Activated naive CD4-positive, alpha-beta T cell treated with anti-CD3 and anti-CD28 coated beads, Interleukin-2, amount 50 U/mL, for 72 hours (primary cell): ENCODE measurements at regions not wholly inside any gene's neighbourhood (a gene's known extent, or its start where the extent isn't known, plus 50 kb on each side); places are given as distances from the start of the nearest gene placed in this dataset.

Experiments
- ATAC-seq, 2 donors: fragments of 150-1000 bp; cut with Tn5 transposase; 2 replicates each; pipeline ENCODE4 v1.10.0; 2021; ENCODE audit warnings: mild to moderate bottlenecking in 2 of 2, moderate library complexity in 2 of 2
- DNase-seq, 2 donors: peaks; one replicate each; pipeline ENCODE4 v3.0.0; 2021 to 2022; ENCODE audit warnings: low spot score in 2 of 2
- H3K27ac Mint-ChIP-seq, 2 donors: one replicate each; pipeline ENCODE4 v1.8.0; 2022; ENCODE audit warnings: mild to moderate bottlenecking in 2 of 2, mixed read lengths in 2 of 2
- H3K36me3 Mint-ChIP-seq, 2 donors: one replicate each; pipeline ENCODE4 v1.8.0; 2022; ENCODE audit warnings: mixed read lengths in 2 of 2
- H3K9me3 Mint-ChIP-seq, 2 donors: one replicate each; pipeline ENCODE4 v1.8.0; 2022; ENCODE audit warnings: mixed read lengths in 2 of 2

- H3K9me3 Mint-ChIP-seq = no peaks in the 10 kb centered on the region
- no peaks in the 10 kb centered on the region for H3K36me3 Mint-ChIP-seq
- ATAC-seq (no peak), DNase-seq (no peak)
- H3K27ac Mint-ChIP-seq = no peak overlapping the region
These were observed 157.7 kb downstream of the CDC5L start for GRCh38 chr6:44545224-44545623.

DNA sequence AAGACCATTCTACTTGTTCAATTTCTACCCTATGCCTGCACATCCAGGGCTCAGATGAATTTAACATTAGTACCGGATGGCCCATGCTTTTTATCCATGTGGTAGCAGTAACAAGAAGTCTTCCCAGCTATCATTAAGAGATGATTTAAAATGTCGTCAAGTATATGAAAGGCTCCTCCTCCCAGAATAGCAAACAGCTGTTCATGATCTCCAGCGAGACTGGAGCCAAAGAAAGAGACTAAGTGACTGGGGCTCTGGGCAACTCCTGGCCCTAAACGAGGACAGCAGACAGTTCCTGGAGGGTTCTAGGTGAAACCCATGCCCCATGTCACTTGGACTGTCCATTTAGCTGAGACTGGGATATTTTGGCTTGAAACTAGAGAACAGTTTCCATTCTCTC lies 160.8 kb downstream of the CDC5L start:
- ATAC-seq (no peak), DNase-seq (no peak)
- Mint-ChIP-seq H3K27ac (no peak overlapping the region), H3K36me3 (no peaks in the 10 kb centered on the region), H3K9me3 (no peaks in the 10 kb centered on the region)

DNA sequence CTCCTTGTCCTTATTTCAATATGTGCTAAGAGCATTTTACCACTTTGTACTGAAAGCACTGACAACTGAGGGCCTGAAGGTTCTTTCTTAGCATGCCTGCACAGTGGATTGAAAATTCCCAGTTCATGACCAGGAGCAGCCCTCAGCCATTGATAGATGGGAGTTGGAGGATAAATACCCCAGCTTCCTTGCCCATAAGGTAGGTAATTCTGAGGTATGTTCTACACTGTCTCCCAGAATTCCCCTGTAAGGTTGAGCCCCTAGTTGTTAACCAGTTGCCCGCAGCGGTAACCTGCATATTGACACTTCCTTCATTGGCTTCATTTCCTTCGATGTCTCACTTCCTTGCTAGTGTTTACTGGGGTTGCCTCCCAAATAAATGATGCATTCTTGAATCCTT lies 162.0 kb downstream of the CDC5L start:
- no peaks in the 10 kb centered on the region for H3K9me3 Mint-ChIP-seq
- H3K27ac Mint-ChIP-seq = no peak overlapping the region
- ATAC-seq (no peak), DNase-seq (no peak)
- no peaks in the 10 kb centered on the region for H3K36me3 Mint-ChIP-seq

- Mint-ChIP-seq H3K9me3 (no peaks in the 10 kb centered on the region), H3K27ac (no peak overlapping the region), H3K36me3 (no peaks in the 10 kb centered on the region)
- ATAC-seq (no peak), DNase-seq (no peak)
These were observed 166.7 kb downstream of the CDC5L start for GRCh38 chr6:44554194-44554593.

- H3K9me3 Mint-ChIP-seq = no peaks in the 10 kb centered on the region
- no peak overlapping the region for H3K27ac Mint-ChIP-seq
- no peak for ATAC-seq
- no peaks in the 10 kb centered on the region for H3K36me3 Mint-ChIP-seq
- DNase-seq = no peak
These were observed 167.4 kb downstream of the CDC5L start for GRCh38 chr6:44554861-44555260.

GRCh38 chr6:44556046-44556445 lies 168.5 kb downstream of the CDC5L start:
- ATAC-seq = no peak

GRCh38 chr6:44558024-44558831 lies 170.7 kb downstream of the CDC5L start:
- Mint-ChIP-seq H3K36me3 (no peaks in the 10 kb centered on the region), H3K27ac (no peak overlapping the region), H3K9me3 (no peaks in the 10 kb centered on the region)
- DNase-seq = no peak
- ATAC-seq = no peak

More at GRCh38 chr6:44556046-44556445, 168.5 kb downstream of the CDC5L start:
- no peaks in the 10 kb centered on the region for H3K9me3 Mint-ChIP-seq
- H3K36me3 Mint-ChIP-seq = no peaks in the 10 kb centered on the region
- no peak overlapping the region for H3K27ac Mint-ChIP-seq
- no peak for DNase-seq

DNA sequence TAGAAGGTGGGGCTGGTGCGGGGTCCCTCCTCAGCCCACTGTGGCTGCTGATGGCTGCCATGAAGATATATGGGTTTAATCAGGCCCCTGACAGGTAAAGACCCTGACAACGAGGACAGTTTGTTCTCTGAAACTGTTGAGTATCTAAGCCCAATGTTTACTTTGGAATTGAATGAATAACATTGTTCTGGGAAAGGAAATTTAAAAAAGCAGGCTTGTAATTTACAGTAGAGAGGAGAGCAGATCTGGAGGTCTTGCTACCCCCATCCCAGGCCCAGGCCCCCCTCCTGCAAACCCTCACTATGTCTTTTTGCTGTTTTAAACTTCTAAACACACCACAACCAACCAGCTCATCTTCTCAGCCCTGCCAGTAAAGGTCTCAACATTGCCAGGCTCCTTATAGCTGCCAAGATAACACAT lies 171.3 kb downstream of the CDC5L start:
- DNase-seq = no peak
- Mint-ChIP-seq H3K9me3 (no peaks in the 10 kb centered on the region), H3K27ac (no peak overlapping the region), H3K36me3 (no peaks in the 10 kb centered on the region)
- no peak for ATAC-seq

- no peaks in the 10 kb centered on the region for H3K9me3 Mint-ChIP-seq
- no peak overlapping the region for H3K27ac Mint-ChIP-seq
- DNase-seq (no peak), ATAC-seq (no peak)
- no peaks in the 10 kb centered on the region for H3K36me3 Mint-ChIP-seq
These were observed 172.2 kb downstream of the CDC5L start for GRCh38 chr6:44559486-44560270.

DNA sequence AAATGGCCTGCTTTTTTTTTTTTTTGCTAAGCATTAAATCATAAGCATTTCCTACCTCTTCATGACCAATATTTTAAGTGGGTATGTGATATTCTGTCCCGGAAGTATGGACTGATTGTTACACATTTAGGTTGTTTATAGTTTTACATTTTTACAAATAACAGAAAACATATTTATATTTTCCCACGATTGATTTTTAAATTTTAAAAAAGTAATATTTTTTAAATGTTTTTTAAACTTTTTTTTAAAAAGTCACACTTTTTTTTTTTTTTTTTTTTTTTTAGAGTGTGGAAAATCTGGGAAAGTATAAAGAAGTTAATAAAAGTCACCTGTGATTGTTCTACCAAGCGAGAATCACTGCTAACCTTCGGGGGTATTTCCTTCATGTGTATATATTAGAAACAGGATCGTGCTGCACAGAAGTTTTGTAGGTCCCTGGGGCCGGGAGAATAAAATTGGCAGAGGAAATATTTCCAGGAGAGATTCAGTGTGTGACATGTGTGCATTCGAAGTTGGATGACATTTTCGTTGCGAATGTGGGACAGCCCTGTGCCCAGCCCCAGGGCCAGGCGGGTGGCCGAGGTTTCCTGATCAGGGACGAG lies 173.1 kb downstream of the CDC5L start:
- no peak overlapping the region for H3K27ac Mint-ChIP-seq
- no peak for DNase-seq
- no peaks in the 10 kb centered on the region for H3K36me3 Mint-ChIP-seq
- H3K9me3 Mint-ChIP-seq = no peaks in the 10 kb centered on the region
- ATAC-seq = no peak

DNA sequence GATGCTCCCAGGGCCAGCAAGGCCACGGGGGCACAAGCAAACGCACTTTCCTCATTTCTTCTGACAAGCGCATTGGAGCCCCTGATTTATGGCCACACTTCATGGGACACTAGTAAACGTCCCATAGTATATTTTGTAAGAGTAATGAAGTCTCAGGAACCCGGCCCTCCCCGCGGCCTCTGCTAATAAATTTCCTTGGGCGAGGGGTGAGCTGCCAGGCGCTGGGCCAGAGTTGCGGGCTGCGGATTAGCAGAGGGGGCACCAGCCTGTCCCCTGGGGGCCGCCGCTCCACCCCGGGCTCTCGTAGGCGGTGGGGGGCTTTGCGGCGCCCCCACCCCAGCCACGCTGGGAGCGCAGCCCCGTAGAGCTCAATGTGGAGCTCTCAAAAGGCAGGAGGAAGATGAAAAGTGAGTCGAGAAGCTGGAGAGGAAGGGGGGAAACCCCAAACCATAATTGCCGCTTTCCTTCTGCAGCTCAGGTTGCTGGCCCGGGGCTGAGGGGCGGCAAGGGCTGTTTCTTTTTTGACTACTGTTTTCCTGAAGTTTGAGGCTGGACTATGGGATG lies 173.6 kb downstream of the CDC5L start:
- no peak for ATAC-seq
- no peak for DNase-seq
- H3K36me3 Mint-ChIP-seq = no peaks in the 10 kb centered on the region
- H3K9me3 Mint-ChIP-seq = no peaks in the 10 kb centered on the region
- H3K27ac Mint-ChIP-seq = no peak overlapping the region

DNA sequence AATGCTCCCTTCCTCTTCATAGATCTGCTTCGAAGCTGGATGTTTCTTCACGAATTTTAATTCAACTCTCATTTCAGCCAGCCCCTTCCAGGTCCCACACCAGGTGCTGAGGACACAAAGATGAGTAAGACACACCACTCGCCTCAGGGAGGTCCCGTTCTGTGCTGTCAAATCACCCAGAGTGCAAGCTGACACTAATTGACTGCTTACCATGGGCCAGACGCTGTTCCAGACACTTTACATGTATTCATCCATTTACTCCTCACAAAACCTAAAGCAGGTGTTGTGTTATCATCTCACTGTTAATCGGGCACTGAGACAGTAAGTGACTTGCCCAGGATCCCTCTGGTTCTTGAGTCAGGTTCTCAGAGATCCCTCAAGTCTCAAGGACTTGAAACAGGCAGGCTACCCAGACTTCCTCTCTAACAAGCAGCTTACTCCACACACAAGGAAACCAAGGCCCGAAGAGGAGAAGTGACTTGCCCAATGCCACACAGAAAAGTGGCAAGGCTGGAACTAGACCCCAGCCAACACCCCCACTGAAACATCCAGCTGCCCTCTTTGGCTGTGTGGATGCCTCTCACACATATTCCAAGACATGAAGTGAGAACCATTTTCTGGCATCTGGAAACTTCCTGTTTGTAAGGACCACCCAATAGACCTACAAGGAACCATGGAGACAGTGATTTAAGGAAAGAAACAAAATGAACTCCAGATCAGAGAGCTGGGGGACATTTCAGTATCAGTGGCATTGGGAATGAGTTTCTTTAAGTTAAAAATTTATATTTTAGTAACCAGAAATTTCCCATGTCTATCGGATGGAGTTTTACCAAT lies 174.5 kb downstream of the CDC5L start:
- ATAC-seq = peak in 1 of 2 donors; percentile 37
- Mint-ChIP-seq H3K27ac (no peak overlapping the region), H3K36me3 (no peaks in the 10 kb centered on the region), H3K9me3 (no peaks in the 10 kb centered on the region)
- DNase-seq = no peak

DNA sequence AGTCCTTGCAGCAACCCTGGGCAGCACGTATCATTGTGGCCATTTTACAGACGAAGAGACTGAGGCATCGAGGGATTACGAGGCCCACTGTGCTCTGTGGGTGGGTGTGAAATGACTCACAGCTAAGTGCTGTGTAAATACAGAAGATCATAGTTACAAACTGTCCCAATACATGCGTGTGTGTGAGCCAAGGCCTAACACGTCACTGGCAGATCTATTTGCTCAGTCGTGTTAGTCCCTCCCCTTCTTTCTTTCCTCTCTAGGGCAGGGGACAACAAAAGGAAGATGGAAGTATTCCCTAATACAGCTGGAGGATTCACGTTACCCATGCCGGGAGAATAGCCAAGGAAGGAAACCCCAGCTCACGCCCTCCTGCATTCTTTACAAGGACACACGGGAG lies 175.9 kb downstream of the CDC5L start:
- H3K27ac Mint-ChIP-seq = no peak overlapping the region
- no peaks in the 10 kb centered on the region for H3K9me3 Mint-ChIP-seq
- no peaks in the 10 kb centered on the region for H3K36me3 Mint-ChIP-seq
- ATAC-seq = no peak
- DNase-seq = no peak

DNA sequence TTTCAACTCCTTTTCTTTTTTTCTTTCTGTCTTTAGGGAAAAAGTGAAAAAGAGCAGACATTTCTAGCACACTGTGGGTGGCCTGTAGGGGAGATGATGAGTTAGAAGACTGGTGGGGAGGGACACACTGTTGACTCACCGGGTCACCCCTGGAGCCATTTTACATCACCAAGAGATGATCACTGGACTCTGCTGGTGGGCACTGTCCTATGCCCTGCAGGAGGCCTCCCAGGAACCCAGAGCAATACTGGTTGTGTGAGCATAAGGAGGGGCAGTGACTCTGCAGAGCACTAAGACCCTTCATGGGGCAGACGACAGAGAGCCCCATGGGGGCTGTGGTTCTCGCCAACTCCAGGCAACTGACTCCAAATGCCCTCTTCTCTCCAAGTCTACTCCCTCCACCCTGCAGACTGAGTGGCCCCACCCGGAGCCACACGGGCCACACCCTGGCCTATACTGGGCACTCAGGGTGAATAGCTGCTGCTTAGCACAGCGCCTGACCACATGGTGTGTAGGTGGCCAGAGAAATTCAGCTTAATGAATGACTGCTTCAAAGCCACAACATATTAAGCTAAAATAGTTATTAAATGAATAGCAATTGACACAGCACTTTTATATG lies 177.5 kb downstream of the CDC5L start:
- no peak for ATAC-seq
- no peak for DNase-seq
- H3K27ac Mint-ChIP-seq = no peak overlapping the region
- H3K9me3 Mint-ChIP-seq = no peaks in the 10 kb centered on the region
- no peaks in the 10 kb centered on the region for H3K36me3 Mint-ChIP-seq

DNA sequence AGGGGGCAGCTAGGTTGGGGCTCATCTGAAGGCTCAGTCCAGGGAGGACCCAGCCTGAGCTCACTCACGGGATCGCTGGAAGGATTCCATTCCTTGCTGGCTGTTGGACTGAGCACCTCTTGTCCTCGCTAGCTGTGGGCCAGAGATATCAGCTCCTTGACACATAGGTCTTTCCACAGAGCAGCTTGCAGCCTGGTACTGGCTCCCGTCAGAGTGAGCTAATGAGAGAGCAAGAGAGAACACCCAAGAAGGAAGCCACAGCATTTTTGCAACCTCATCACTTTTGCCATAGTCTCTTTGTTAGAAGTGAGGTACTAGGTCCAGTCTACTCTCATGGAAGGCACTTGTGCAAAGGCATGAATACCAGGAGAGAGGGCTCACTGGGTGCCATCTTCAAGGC lies 179.9 kb downstream of the CDC5L start:
- ATAC-seq = no peak
- H3K27ac Mint-ChIP-seq = no peak overlapping the region

GRCh38 chr6:44569131-44569530 lies 181.6 kb downstream of the CDC5L start:
- Mint-ChIP-seq H3K27ac (no peak overlapping the region), H3K9me3 (no peaks in the 10 kb centered on the region), H3K36me3 (no peaks in the 10 kb centered on the region)
- DNase-seq (no peak), ATAC-seq (no peak)

More for the DNA sequence above, 179.9 kb downstream of the CDC5L start:
- no peaks in the 10 kb centered on the region for H3K9me3 Mint-ChIP-seq
- DNase-seq = no peak
- H3K36me3 Mint-ChIP-seq = no peaks in the 10 kb centered on the region
